ENCODE measurements at regions not wholly inside any gene's neighbourhood (a gene's known extent, or its start where the extent isn't known, plus 50 kb on each side); places are given as distances from the start of the nearest gene placed in this dataset.

DNA sequence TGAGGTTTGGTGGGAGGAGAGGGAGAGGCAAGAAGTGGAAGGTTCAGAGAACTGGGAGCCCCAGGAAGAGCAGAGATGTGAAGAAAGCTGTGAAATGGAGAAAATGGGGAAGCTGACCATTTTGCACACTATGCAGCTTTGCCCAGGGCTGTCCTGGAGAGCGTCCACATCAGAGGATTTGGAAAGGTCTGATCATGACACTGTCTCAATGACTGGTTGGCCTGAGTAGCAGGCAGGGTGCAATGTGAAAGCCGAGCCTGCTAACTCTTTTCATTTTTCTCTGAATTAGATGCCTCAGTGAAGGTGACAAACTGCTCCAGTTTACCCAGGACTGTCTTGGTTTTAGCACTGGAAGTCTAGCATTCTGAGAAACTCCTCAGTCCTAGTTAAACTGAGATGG, 330.1 kb upstream of the RPS6KA3 start:
- TF ChIP-seq, protein P1, sequence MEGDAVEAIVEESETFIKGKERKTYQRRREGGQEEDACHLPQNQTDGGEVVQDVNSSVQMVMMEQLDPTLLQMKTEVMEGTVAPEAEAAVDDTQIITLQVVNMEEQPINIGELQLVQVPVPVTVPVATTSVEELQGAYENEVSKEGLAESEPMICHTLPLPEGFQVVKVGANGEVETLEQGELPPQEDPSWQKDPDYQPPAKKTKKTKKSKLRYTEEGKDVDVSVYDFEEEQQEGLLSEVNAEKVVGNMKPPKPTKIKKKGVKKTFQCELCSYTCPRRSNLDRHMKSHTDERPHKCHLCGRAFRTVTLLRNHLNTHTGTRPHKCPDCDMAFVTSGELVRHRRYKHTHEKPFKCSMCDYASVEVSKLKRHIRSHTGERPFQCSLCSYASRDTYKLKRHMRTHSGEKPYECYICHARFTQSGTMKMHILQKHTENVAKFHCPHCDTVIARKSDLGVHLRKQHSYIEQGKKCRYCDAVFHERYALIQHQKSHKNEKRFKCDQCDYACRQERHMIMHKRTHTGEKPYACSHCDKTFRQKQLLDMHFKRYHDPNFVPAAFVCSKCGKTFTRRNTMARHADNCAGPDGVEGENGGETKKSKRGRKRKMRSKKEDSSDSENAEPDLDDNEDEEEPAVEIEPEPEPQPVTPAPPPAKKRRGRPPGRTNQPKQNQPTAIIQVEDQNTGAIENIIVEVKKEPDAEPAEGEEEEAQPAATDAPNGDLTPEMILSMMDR (IDR thresholded peaks at IDR 0.05 in 2 of 3, conservative IDR thresholded peaks at IDR 0.05 in 1 of 3; ENCODE audit: borderline replicate concordance in 1 of 3, insufficient read depth in 1 of 3, low read depth in 2 of 3, low read length in 2 of 3), result no peak
- no peak for TF ChIP-seq YY1 (IDR thresholded peaks at IDR 0.05; ENCODE audit: extremely low read depth, insufficient replicate concordance, low read depth, low read length)
- TF ChIP-seq, protein P2, sequence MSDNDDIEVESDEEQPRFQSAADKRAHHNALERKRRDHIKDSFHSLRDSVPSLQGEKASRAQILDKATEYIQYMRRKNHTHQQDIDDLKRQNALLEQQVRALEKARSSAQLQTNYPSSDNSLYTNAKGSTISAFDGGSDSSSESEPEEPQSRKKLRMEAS (IDR thresholded peaks at IDR 0.05), result no peak
